Left ventricle myocardium superior (tissue), 1 donor: ENCODE measurements at regions not wholly inside any gene's neighbourhood (a gene's known extent, or its start where the extent isn't known, plus 50 kb on each side); places are given as distances from the start of the nearest gene placed in this dataset.

ENCODE experiments used
- ATAC-seq: fragments of 200-7000 bp; cut with Tn5 transposase; one replicate; pipeline ENCODE4 v1.9.1; 2020; ENCODE audit warnings: mild to moderate bottlenecking, moderate library complexity
- DNase-seq: peaks from one replicate; pipeline ENCODE4 v3.0.0-alpha.2; 2020
- intact Hi-C: fragments of 100-400 bp; cut with micrococcal nuclease; formaldehyde crosslinking; loops from one replicate; pipeline ENCODE4 v1.11.0; 2022
- donor health status: DM: no; HTN: yes; CAD: no; lungs with severe emphysema.

DNA sequence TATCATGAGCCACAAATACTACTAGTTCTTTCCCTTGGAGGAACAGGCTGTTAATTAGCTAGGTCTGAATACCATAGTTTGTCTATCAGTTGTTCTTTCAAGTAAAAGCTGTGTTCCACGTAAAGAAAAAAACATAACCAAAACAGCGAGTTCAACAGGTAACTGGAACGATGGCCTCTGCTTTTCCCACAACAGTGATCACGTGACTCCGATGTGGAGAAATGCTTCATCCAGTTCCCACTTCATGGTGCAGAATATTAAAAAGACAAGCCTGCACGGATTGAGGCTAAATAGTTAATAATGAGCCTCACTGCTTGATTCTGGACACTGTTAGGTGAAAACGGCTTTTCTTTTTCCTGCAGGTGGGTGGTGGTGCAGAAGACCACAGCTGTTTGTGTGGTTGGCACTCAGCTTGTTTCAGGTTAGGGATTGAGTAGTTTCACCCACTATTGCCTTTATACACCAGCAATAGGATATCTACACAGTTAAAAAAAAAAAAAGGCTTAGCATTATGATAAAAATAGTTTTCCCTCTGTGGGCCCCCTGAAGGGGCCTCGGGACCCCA lies 88.1 kb downstream of the DACT2 start:
- intact Hi-C loops: no loop called here
- no peak for DNase-seq
- ATAC-seq: no peak

DNA sequence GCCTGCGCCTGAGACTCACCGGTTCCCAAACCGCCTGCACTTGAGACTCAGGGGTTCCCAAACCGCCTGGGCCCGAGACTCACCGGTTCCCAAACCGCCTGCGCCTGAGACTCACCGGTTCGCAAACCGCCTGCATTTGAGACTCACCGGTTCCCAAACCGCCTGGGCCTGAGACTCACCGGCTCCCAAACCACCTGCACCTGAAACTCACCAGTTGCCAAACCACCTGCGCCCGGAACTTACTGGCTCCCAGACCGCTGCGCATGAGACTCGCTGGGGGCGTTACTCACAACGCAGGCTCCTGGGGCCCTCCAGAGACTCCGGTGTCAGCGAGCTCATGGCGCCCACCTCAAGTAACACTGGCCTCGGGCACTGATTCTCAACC lies 90.2 kb downstream of the DACT2 start:
- DNase-seq: no peak
- no peak for ATAC-seq
- intact Hi-C loops: no loop called here

DNA sequence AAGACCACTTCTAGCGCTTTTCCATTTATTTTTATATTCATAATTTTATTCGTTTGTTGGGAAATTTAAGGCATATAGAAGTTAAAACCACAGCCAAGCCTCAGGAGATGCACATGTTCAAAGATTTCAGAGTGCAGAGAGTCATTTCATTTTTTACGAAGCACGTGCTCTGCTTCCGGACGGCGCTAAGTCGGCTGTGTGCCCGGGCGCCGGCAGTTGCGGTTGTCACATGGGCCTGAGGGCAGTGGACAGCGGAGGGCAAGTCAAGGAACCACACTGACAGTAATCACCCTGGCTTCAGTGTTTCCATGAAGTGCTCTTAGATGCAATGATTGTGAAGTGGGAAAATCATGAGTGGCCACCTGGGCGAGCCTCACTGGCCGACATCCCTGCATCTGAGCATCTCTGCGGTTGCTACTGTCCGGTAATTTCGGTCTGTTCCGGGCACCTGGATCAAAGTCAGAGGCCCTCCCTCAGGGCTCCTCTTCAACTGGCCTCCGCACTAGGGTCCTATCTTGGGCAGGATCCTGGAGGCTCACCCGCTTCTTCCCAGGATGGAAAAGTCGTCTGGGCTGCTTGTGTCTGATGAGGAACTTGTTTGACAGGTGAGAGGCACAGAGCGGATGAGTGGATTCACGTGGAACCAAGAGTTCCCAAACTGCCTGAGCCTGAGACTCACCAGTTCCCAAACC lies 90.8 kb downstream of the DACT2 start:
- ATAC-seq (no peak), DNase-seq (no peak)
- intact Hi-C loops: no loop called here

GRCh38 chr6:168227840-168228239 lies 91.7 kb downstream of the DACT2 start:
- DNase-seq: no peak
- intact Hi-C loops: no loop called here

DNA sequence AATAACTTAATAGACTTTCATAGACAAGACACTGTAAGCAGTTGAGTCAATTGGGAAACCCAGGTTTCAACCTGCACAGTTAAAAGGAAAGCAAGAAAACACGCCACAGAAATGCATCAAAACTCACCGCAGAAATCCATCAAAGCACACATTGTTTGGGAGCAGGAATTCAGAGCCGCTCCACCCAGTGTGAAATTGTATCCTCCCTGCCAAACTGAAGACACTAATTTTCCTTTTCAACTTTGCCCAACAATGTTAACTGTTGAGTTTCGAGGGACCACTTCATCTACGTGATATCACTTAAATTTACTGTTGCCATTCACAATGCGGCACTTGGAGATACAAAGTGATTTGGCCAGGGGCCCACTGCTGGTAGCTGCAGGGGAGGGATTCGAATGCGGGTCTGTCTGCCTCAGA lies 92.7 kb downstream of the DACT2 start:
- DNase-seq: no peak
- intact Hi-C loops: no loop called here
- peak; percentile 35 for ATAC-seq

More at GRCh38 chr6:168227840-168228239, 91.7 kb downstream of the DACT2 start:
- no peak for ATAC-seq

GRCh38 chr6:168226061-168226752 lies 93.4 kb downstream of the DACT2 start:
- intact Hi-C loops: no loop called here
- no peak for DNase-seq
- ATAC-seq: peak; percentile 62

DNA sequence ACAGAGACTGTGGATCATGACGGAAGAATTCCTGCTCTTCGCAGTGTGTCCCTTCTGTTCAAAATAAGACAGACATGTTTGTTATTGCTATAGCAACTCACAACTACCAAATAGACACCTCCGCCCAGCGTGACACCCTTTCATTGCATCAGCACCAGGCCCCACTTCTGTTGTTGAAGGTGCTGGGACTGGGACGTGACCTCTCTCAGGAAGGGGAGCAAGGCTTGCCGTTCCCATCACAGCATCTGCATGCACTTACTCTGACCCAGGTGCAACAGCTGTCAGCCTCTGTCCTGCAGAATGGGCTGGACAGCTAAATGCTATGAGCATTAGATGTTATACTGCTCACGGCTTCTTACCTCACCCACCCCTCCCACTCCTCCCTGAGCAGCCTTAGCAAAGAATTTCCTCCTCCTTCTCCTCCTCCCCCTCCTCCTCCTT lies 94.1 kb downstream of the DACT2 start:
- peak; percentile 78 for ATAC-seq
- intact Hi-C loops: no loop called here
- DNase-seq: peak; percentile 56

DNA sequence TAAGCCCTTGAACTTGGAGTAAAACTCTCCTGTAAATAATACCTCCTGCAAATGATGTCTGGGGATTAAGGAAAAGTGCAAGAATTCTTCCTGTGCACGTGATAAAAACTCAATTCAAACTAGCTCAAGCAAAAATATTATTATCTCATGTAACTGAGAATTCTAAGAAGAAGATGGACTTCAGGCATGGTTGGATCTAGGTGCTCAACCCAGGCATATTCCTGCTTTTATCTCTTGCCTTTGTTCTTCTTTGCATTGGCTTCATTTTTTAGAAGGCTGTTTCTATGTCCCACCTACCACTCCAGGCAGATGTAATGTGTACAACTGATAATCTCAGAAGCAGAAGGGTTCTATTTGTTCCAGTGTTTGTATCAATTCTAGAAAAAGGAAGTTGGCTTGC lies 95.8 kb downstream of the DACT2 start:
- DNase-seq (no peak), ATAC-seq (no peak)
- intact Hi-C loops: no loop called here

DNA sequence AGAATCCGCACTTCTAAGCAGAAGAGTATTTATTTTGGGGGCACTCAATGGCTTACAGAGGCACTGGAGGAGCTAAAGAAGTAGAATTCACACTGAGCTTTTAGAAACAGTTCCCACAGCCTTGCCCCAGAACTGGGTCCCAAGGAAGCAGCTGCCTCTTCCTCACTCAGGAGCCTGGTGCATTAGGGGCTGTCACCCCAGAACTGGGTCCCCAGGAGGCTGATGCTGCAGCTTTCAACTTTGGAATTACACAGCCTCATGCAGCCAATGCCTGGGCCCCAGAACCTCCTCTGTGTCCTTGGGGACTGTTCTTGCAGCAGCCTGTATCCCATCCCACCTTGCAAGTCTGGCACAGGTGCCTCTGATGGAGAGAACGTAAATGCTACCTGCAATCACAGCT lies 96.4 kb downstream of the DACT2 start:
- ATAC-seq (no peak), DNase-seq (no peak)
- intact Hi-C loops: no loop called here

- ATAC-seq (no peak), DNase-seq (no peak)
- intact Hi-C loops: no loop called here
Measured at GRCh38 chr6:168222115-168223043, 97.2 kb downstream of the DACT2 start.

GRCh38 chr6:168221497-168222079 lies 98.0 kb downstream of the DACT2 start:
- intact Hi-C loops: no loop called here
- DNase-seq: no peak
- no peak for ATAC-seq

DNA sequence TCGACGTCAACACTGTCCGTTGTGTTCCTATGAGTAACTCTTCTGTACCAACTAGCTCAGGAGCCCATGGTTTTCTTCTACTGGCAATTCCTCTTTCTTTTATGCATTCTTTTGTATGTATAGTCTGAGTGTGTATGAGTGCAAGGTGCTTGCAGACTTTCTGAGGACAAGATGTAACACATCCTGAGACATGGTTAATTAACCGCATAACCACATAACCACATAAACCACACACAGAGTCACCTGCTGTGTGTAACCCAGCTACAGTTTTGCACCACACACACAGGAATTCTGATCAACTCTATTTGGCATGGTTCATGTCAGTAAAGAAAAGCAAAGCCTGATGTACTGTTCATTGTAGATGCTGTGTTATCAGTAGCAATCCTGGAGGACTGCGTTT lies 98.6 kb downstream of the DACT2 start:
- ATAC-seq: no peak
- intact Hi-C loops: no loop called here
- DNase-seq: no peak

- intact Hi-C loops: no loop called here
- peak; percentile 71 for ATAC-seq
- no peak for DNase-seq
Measured at GRCh38 chr6:168219804-168220203, 99.8 kb downstream of the DACT2 start.

- intact Hi-C loops: no loop called here
- ATAC-seq (peak; percentile 92), DNase-seq (peak; percentile 67)
Measured at GRCh38 chr6:168218785-168219566, 100.6 kb downstream of the DACT2 start.

DNA sequence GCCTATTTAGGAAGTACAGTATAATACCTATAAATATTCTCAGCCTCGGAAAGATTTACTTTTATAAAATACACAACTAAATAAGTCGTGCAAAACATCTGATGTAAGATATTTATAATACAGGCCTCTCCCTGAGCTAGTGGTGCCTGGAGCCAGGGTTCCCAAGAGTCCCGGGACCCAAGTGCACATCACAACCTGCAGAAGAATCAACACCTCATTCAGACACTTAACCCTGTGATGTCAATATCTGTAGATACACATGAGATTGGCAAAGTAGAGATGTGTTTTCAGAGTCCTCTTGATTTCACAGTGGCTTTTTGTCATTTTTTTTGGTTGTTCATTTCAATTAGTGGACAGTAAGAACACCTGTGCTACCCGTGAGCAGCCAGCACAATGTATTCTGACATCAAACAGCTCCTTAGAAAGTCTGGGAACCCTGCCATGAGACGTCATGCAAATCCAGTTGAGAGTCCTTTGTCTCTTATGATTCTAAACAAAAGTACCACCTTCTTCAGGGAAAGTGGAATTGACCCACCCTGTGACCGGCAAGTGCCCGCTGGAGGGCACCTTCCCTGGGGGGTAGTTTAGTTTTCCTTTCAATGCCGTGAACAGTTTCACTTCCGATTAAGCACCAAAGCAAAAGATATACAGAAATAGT lies 101.6 kb downstream of the DACT2 start:
- DNase-seq (no peak), ATAC-seq (no peak)
- intact Hi-C loops: no loop called here

DNA sequence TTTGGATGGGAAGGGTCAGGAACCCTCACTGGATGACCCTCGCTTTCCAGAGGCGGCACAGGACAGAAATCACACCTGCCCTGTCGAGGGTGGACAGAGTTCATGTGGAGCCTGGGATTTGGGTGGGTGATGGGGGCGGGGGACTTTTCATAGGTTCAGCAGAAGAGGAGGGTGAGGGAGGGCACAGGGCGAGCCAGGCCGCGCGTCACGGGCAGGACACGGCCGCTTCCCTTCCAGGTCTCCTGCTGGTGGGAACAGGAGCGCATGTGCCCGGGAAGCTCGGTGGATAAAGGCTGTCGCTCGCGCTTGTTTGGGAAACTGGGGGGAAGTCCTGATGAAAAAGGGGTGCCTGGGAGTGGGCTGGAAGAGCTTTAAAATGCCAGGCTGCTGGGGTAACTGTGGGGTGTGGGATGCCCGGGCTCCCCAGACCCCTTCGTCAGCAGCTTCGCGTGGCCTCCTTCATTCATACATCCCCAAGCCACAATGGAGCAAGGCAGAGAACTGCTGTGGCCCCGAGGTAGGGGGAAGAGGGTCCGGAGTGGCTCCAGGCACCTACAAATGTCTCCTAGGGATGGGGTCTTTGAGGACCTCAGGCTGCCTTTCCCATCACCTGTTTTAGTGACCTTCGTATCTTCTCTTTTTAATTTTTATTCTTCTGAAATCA lies 102.2 kb downstream of the DACT2 start:
- no peak for DNase-seq
- ATAC-seq: no peak
- intact Hi-C loops: no loop called here

GRCh38 chr6:168216751-168217191 lies 102.8 kb downstream of the DACT2 start:
- ATAC-seq: no peak
- intact Hi-C loops: no loop called here
- DNase-seq: no peak
